K562 (cell line): ENCODE measurements at regions not wholly inside any gene's neighbourhood (a gene's known extent, or its start where the extent isn't known, plus 50 kb on each side); places are given as distances from the start of the nearest gene placed in this dataset.

ENCODE experiments used
- CHD4 ChIP-seq: fragments of 200-600 bp; sonication (generic); IDR thresholded peaks from 3 replicates; pipeline ENCODE4 v1.6.1; 2012; ENCODE audit warnings: low read depth, mild to moderate bottlenecking, mixed read lengths, low read length, inconsistent platforms; ENCODE audit not compliant: insufficient read depth, insufficient replicate concordance, poor library complexity, severe bottlenecking
- CREB1 ChIP-seq, 2 experiments: sonication (generic) in 1 of 2; formaldehyde crosslinking in 1 of 2; IDR thresholded peaks; 2 replicates each; pipeline versions ENCODE4 v1.6.1 to v1.8.0; 2012 to 2022; ENCODE audit warnings: inconsistent platforms in 1 of 2, mild to moderate bottlenecking in 1 of 2, missing genetic modification reagents in 1 of 2, moderate library complexity in 1 of 2
- PML ChIP-seq: IDR thresholded peaks from 2 replicates; pipeline ENCODE4 v1.6.1; 2012; ENCODE audit warnings: low read length, inconsistent platforms
- REST ChIP-seq, 2 experiments: fragments of 450-650 bp; formaldehyde crosslinking in 1 of 2; IDR thresholded peaks; 2 replicates each; pipeline versions ENCODE4 v1.4.0 to v1.6.1; 2014 to 2020; ENCODE audit warnings: mild to moderate bottlenecking in 2 of 2, borderline replicate concordance in 1 of 2, low read depth in 1 of 2
- SMAD3 ChIP-seq: fragments of 450-650 bp; formaldehyde crosslinking; conservative IDR thresholded peaks from 2 replicates; pipeline ENCODE4 v1.4.0; 2020; ENCODE audit warnings: mild to moderate bottlenecking
- ZBTB17 ChIP-seq: fragments of 450-650 bp; formaldehyde crosslinking; IDR thresholded peaks from 2 replicates; pipeline ENCODE4 v1.4.0; 2020; ENCODE audit warnings: mild to moderate bottlenecking
- ZC3H8 ChIP-seq: fragments of 450-650 bp; IDR thresholded peaks from 2 replicates; pipeline ENCODE4 v1.6.1; 2017
- ZNF134 ChIP-seq: fragments of 250-450 bp; sonication (Bioruptor Pico); conservative IDR thresholded peaks from 2 replicates; pipeline ENCODE4 v1.4.0; 2020
- ZNF274 ChIP-seq: IDR thresholded peaks from 2 replicates; pipeline ENCODE4 v1.6.1; 2011; ENCODE audit warnings: low read depth, mild to moderate bottlenecking, low read length, moderate library complexity, borderline replicate concordance
- ZNF79 ChIP-seq: fragments of 250-450 bp; sonication (Bioruptor Pico); IDR thresholded peaks from 2 replicates; pipeline ENCODE4 v1.4.0; 2020; ENCODE audit warnings: low read depth, mild to moderate bottlenecking, moderate library complexity
- ZSCAN32 ChIP-seq: fragments of 450-650 bp; formaldehyde crosslinking; IDR thresholded peaks from 2 replicates; pipeline ENCODE4 v1.4.0; 2020; ENCODE audit warnings: mild to moderate bottlenecking, moderate library complexity
- TF ChIP-seq, protein P1 (sequence below): sonication (generic); formaldehyde crosslinking; IDR thresholded peaks from 2 replicates; pipeline ENCODE4 v1.8.1; 2022; ENCODE audit warnings: missing genetic modification reagents

GRCh38 chr12:46535376-46535775 lies 162.8 kb upstream of the SLC38A2 start:
- no peak for TF ChIP-seq ZBTB17
- TF ChIP-seq ZNF274: no peak
- no peak for TF ChIP-seq PML
- TF ChIP-seq CHD4: no peak
- no peak for TF ChIP-seq ZNF79 (CRISPR knock-in tag)
- TF ChIP-seq ZSCAN32 (CRISPR knock-in tag): no peak
- TF ChIP-seq REST (IDR thresholded peaks at IDR 0.05; ENCODE audit: borderline replicate concordance): no peak
- TF ChIP-seq REST (CRISPR knock-in tag; IDR thresholded peaks at IDR 0.05; ENCODE audit: low read depth): no peak
- no peak for TF ChIP-seq CREB1 (IDR thresholded peaks at IDR 0.05)
- TF ChIP-seq CREB1 (CRISPR knock-in tag; IDR thresholded peaks at IDR 0.05): no peak
- no peak for TF ChIP-seq ZC3H8
- no peak for TF ChIP-seq SMAD3
- no peak for TF ChIP-seq ZNF134 (CRISPR knock-in tag)
- TF ChIP-seq, protein P1, sequence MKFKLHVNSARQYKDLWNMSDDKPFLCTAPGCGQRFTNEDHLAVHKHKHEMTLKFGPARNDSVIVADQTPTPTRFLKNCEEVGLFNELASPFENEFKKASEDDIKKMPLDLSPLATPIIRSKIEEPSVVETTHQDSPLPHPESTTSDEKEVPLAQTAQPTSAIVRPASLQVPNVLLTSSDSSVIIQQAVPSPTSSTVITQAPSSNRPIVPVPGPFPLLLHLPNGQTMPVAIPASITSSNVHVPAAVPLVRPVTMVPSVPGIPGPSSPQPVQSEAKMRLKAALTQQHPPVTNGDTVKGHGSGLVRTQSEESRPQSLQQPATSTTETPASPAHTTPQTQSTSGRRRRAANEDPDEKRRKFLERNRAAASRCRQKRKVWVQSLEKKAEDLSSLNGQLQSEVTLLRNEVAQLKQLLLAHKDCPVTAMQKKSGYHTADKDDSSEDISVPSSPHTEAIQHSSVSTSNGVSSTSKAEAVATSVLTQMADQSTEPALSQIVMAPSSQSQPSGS: no peak
